Colonic mucosa (tissue), 4 donors: ENCODE measurements at regions not wholly inside any gene's neighbourhood (a gene's known extent, or its start where the extent isn't known, plus 50 kb on each side); places are given as distances from the start of the nearest gene placed in this dataset.

ENCODE experiments used
- DNase-seq: peaks from one replicate; pipeline ENCODE4 v3.0.0-alpha.2; 2020
- H3K27ac ChIP-seq: fragments of 200-600 bp; one replicate; pipeline ENCODE4 v1.8.0; 2021
- H3K27me3 ChIP-seq: fragments of 200-600 bp; one replicate; pipeline ENCODE4 v1.8.0; 2021
- H3K36me3 ChIP-seq: fragments of 200-600 bp; one replicate; pipeline ENCODE4 v1.8.0; 2021
- H3K4me1 ChIP-seq: fragments of 200-600 bp; one replicate; pipeline ENCODE4 v1.8.0; 2021; ENCODE audit warnings: mild to moderate bottlenecking
- H3K4me3 ChIP-seq: fragments of 200-600 bp; one replicate; pipeline ENCODE4 v1.8.0; 2021
- H3K9ac ChIP-seq, 2 donors: one replicate each; pipeline ENCODE4 v1.7.0; 2013; ENCODE audit warnings: control low read depth in 2 of 2, low read depth in 2 of 2, low read length in 2 of 2
- H3K9me3 ChIP-seq: fragments of 200-600 bp; one replicate; pipeline ENCODE4 v1.8.0; 2021
- intact Hi-C: fragments of 100-400 bp; cut with DNase I; formaldehyde crosslinking; loops from one replicate; pipeline ENCODE4 v1.14.1; 2022
- TF ChIP-seq, protein P1 (sequence below): fragments of 200-600 bp; IDR thresholded peaks from one replicate; pipeline ENCODE4 v1.8.0; 2022; ENCODE audit warnings: antibody characterized with exemption, mild to moderate bottlenecking
- donor health status: healthy.
- donor health status: DM: no; HTN: no; CAD: no.
- donor health status: DM: no; HTN: no; CAD: no.

DNA sequence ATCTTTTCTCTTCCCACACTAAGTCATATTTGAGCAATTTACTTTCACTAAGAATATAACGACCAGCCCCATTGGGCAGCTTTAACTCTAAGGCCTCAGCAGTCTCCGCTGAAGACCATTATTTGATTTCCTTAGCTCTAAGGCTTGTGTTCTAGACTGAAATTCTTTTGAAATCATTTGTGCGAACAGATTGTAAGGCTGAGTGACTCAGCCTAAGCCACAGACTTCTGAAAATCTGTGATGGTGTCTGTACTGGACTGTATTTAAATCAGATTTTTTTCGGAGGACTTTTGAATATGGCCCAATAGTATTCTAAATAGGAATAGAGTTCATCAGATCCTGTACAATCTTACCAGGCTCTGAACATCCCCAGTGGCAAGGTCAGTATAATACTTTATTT, 150.3 kb upstream of the TECRL start:
- Histone ChIP-seq H3K4me3 (no peak overlapping the region), H3K9me3 (no peaks in the 10 kb centered on the region), H3K27me3 (no peaks in the 10 kb centered on the region), H3K36me3 (no peaks in the 10 kb centered on the region), H3K4me1 (no peaks in the 10 kb centered on the region), H3K27ac (no peak overlapping the region), H3K9ac (no peak overlapping the region)
- intact Hi-C loops = no loop called here
- no peak for DNase-seq
- TF ChIP-seq, protein P1, sequence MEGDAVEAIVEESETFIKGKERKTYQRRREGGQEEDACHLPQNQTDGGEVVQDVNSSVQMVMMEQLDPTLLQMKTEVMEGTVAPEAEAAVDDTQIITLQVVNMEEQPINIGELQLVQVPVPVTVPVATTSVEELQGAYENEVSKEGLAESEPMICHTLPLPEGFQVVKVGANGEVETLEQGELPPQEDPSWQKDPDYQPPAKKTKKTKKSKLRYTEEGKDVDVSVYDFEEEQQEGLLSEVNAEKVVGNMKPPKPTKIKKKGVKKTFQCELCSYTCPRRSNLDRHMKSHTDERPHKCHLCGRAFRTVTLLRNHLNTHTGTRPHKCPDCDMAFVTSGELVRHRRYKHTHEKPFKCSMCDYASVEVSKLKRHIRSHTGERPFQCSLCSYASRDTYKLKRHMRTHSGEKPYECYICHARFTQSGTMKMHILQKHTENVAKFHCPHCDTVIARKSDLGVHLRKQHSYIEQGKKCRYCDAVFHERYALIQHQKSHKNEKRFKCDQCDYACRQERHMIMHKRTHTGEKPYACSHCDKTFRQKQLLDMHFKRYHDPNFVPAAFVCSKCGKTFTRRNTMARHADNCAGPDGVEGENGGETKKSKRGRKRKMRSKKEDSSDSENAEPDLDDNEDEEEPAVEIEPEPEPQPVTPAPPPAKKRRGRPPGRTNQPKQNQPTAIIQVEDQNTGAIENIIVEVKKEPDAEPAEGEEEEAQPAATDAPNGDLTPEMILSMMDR = no peak

DNA sequence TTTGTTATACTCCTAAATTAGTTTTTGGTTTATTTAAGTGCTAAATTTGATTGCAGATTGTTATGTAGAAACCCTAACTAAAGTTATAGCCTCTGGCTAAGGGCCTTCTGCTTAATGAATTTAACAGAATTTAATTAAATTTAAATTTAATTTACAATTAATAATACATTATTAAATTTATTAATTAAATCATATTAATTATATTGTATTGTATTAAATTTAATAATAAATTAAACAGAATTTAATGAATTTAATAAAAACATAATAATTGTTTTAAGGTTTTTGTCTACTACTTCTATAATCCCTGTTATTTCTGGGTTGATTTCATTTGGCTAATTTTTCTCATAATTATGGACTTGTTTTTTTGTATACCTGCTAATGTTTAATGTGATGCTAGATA, 141.9 kb upstream of the TECRL start:
- no peak overlapping the region for H3K27ac ChIP-seq
- TF ChIP-seq, protein P1 = no peak
- no peak overlapping the region for H3K4me3 ChIP-seq
- H3K9ac ChIP-seq = no peak overlapping the region
- no peaks in the 10 kb centered on the region for H3K36me3 ChIP-seq
- H3K9me3 ChIP-seq = no peaks in the 10 kb centered on the region
- no peaks in the 10 kb centered on the region for H3K27me3 ChIP-seq
- no peaks in the 10 kb centered on the region for H3K4me1 ChIP-seq
- intact Hi-C loops = no loop called here
- no peak for DNase-seq

DNA sequence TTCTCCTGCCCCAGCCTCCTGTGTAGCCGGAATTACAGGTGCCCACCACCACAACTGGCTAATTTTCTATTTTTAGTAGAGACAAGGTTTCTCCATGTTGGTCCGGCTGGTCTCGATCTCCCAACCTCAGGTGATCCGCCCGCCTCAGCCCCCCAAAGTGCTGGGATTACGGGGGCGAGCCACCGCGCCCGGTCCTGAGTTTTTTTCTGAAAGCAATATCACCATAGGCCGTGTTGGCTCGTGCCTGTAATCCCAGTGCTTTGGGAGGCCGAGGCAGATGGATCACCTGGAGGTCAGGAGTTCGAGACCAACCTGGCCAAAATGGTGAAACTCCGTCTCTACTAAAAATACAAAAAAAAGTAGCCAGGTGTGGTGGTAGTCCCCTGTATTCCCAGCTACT, 136.3 kb upstream of the TECRL start:
- Histone ChIP-seq H3K36me3 (no peaks in the 10 kb centered on the region), H3K27me3 (no peaks in the 10 kb centered on the region), H3K9ac (no peak overlapping the region), H3K9me3 (no peaks in the 10 kb centered on the region), H3K4me1 (no peaks in the 10 kb centered on the region), H3K4me3 (no peak overlapping the region), H3K27ac (no peak overlapping the region)
- intact Hi-C loops = no loop called here
- DNase-seq = no peak
- TF ChIP-seq, protein P1 = no peak

DNA sequence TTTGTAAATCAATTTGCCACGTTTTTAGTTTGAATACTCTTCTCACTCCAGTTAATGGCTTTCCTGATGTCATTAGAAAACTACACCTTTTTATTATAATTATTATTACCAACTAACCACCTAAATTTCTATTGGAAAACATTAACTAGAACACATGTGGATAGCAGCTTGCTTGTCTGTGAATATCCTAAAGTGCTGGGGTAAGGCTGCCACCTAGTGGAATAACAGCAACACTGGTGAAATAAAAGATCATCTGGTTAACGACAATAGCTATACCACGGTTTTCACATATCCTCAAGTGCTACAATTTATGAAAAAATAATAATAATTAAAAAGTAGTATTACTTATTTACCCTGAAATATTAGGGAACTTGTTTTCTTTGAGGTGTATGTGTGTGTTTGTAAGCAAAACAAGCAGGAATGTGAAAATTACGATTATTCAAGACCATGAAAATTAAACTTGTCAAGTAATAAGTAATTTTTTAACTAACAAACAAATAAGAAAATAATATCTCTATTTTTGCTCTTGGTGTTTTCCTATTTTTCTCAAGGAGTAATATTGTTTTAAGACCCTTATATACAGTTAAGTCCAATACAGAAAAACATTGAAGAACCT, 130.1 kb upstream of the TECRL start:
- TF ChIP-seq, protein P1 = peak; percentile 67
- Histone ChIP-seq H3K9ac (no peak overlapping the region), H3K4me3 (no peak overlapping the region), H3K4me1 (no peaks in the 10 kb centered on the region), H3K36me3 (no peaks in the 10 kb centered on the region), H3K27ac (no peak overlapping the region), H3K9me3 (no peaks in the 10 kb centered on the region), H3K27me3 (no peaks in the 10 kb centered on the region)
- intact Hi-C loops = loop anchor here (5.0 kb wide), 1 partner anchor 382 kb away; no protein-coding TSS in a partner anchor
- DNase-seq = peak; percentile 52

DNA sequence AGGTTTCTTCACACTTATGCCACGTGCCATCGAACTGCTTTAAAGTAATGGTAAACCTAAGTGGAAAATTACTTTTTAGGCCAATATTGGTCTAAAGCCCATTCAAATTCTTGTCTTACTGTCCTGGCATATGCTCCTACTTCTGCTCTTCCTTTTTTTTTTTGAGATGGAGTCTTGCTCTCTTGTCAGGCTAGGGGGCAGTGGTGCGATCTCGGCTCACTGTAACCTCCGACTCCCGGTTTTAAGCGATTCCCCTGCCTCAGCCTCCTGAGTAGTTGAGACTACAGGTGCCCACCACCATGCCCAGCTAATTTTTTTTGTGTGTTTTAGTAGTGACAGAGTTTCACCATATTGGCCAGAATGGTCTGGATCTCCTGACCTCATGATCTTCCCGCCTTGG, 129.0 kb upstream of the TECRL start:
- no peaks in the 10 kb centered on the region for H3K27me3 ChIP-seq
- no peak overlapping the region for H3K4me3 ChIP-seq
- TF ChIP-seq, protein P1 = no peak
- H3K36me3 ChIP-seq = no peaks in the 10 kb centered on the region
- no peaks in the 10 kb centered on the region for H3K4me1 ChIP-seq
- no peak overlapping the region for H3K27ac ChIP-seq
- H3K9ac ChIP-seq = no peak overlapping the region
- DNase-seq = no peak
- intact Hi-C loops = loop anchor here (5.0 kb wide), 1 partner anchor 381 kb away; no protein-coding TSS in a partner anchor
- H3K9me3 ChIP-seq = no peaks in the 10 kb centered on the region
